ENCODE measurements at regions not wholly inside any gene's neighbourhood (a gene's known extent, or its start where the extent isn't known, plus 50 kb on each side); places are given as distances from the start of the nearest gene placed in this dataset.

DNA sequence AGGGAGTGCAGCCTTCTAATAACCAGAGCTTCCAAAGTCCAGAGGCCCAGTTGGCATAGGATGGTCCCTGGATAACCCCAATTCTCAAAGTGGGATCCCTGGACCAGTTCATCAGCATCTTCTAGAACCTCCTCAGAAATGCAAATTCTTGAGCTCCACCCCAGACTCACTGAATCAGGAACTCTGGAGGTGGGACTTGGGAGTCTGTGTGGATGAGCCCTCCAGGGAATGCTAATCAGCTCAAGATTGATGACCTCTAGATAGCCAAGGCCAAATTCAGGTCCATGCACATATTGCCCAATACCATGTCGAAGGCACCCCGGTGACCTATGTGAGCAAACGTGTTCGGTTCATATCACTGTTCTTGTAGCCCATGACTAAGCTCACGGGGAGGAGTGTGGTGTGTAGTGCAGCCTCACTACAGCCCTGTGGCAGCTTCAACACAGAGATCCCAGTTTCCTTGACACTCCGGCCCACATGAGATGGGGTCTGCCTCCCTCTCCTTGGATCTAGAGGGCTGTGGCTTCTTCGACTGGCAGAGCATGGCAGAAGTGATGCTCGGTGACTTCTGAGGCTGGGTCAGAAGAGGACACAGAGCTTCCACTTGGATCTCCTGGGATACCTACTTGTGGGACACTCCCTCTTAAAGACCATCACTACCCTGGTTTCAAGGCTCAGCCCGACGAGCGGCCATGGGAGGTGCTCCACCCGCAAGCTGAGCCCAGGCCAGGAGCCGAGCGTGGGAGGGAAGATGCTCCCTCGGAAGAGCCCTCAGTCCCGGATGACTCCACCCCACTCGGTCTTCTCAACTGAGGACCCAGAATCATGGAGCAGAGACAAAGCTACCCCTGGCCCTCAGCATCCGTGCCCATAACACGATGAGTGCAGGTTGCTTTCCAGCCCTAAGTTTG, 151.1 kb upstream of the CST7 start:
- DNase-seq, result no peak

DNA sequence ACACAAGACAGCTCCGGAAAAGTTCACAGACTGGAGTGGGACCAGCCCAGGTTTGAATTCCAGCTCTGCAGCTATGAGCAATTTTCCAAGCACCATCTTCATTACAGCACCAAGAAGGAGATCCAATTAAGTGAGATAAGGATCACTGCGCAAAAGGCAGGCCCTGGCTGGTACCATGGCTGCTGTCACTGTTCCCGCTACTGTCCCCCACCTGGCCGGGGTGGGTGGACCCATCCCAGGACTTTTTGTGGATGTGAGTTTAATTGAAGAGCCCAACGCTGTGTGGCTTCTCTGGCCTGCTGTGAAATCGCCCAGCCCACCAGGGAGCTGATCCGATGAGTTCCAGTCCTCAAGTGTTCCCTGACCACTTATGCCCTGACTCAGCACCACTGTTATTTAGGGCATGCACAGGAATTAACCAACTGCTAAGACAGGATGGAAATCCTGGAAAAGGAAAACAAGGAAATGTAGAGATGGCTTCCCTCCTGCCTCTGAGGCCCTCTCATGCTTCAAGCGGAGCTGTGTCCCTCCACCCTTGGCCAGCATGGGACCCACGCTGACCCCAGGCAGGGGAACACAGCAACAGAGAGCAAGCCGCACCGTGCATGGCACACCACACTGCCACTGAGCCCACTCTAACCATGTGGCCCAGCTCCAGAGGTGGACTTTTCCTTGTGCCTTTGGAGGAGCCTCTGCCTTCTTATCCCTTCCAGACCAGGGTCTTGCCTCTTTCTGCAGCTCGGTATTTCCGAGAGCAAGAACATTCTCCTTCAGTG, 150.0 kb upstream of the CST7 start:
- no peak for DNase-seq

DNA sequence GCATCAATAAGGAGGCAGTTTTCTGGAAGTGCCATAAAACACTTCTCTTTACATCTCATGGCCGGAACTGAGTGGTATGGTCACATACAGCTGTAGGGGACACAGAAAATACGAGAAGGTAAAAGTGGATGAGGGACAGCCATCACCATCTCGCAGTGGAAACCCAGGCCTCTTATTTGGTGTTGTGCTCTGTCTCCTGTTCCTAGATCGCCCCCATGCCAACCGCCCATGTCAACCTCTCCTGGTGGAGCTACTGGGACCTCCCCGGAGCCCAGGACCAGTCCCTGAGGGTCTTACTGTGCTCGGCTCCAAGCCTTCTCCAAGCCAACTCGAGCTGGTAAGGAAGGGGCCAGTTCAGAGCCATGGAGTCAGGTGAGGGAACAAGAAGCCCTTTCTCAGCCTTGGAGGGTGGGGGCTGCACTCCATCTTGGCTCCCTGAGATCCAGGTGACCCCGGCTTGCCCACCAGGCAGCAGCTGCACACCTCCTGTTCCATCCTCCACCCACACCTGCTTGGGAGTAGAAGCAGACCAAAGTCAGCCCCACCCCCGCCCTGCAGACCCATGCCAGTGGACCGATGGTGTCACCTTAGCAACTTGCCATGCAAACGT, 149.0 kb upstream of the CST7 start:
- no peak for DNase-seq

DNA sequence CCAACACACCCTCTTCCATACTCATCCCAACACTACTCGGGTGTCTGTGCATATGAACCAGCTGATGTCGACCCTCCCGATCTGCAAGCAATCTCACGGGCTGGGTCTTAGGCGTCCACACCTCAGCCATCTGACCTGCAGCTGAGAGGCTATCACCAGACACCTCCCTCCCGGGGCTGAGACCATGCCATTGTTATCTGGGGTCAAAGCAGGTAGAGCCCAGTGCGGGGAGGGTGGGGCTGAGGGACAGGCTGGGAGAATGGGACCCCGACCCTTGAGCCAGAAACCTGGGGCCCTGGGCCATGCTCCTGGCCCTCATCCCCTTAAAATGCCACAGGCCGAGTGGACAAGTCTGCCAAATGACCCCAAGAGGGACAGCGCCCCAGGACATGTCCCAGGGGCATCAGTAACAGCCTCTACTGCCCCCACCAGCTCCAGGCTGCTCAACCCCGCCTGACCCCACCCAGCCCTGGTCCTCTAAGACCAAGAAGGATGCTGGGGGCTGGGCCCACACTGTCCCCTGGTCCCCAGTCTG, 146.7 kb upstream of the CST7 start:
- no peak for DNase-seq

DNA sequence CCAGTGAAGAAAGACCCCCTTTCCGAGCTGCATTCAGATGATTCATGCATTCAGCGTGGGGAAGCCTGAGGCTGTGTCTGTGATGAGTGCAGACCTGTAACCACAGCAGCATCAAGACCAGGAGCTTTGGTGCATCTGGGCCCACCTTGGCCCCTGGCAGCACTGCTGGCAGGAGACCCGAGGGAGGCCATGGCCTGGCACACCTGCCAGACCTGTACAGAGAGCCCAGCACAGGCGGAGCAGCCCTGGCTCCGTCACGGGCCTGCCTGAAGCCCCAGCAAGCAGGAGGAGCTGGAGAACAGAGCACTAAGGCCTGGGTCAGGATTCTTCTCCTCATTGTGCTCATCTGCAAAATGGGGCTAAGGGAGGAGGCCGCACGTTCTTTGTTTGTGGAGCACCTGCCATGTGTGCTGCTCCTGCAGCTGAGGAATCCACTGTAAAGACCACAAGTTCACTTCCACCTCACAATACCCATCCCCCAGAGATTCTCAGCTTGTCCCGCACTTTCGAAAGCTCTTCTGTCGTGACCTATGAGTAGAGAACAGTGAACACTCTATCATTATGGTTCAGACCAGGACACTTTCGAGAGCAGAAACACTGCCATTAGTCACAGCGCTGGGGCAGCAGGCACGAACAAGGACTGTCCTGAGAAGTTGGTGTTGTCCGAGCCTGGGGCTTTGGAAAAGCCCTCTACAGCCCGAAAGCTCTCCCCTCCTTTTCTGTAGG, 144.4 kb upstream of the CST7 start:
- no peak for DNase-seq

DNA sequence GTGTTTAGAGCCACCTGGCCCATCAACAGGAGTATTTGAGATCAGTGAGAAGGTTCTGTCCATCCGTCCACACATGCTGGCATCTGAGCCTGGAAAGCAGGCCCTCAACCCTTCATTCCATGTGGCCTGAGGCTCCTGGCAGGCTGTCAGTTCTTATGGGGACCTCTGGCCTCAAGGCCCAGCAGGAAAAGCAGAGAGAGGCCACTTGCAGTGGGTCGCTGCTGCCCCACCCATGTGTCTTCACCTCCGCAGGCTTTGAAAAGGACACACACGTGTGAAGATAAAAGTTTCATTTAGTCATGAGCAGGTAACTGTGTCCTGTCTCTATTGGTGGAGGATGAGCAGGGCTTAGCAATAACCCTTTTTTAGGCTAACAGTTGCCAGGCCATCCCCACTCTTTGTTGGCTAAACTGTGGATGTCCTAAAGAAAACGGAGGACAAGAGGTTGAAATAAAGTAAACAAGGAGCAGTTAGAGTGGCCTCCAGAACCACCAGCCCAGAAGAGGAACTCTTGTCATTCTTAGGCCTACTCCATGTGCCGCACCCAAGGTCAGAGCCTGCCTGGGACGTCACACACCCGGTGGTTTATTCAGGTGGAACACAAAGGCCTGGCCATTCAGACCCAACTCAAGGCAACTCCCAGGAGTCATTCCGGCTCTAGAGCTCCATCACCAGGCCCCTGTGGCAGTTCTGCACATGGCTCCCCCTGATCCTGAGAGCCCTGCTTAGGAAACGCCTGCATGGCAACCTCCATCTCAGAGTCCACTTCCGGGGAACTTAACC, 143.4 kb upstream of the CST7 start:
- no peak for DNase-seq

DNA sequence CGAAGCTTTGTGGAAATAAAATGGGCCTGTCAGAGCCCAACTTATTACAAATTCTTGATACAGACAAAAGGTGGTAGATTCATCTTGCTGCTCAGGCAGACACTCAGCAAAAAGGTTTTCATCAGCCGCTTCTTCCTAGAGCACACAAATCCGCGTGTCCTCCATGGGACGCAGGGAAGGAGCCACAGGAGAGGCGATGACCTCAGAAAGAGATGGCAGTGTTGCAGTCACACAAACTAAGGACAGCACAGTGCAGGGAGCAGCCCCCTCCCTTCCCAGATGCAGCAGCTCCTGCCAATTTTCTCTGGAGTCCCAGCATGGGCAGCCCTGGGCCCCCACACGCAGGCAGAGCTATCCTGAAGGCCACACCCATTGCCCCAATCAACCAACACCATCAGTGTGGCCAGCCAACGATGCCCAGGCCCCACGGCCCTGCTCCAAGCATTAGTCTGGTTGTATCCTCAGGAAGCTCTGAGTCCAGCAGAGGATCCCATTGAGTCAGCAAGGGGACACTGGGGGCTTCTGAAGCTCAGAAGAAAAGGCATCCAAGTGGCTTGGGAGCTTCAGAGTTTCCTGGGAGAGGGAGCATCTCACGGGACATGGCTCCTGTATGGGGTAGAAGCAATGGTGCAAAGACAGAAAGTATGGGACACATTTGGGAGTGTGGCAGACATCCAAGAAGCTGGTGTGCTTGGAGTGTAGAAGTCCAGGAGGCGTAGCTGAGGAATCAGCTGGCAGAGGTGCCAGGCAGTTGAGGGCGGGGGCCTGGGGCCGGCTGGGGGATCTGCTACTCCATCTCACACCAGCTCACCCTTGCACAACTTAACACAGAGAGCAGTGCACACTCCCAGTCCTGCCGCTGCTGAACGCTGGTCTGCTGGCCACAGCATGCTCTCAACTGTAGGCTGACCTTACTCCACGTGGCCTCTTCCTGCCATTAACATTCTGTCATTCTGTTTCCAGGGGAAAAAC, 142.1 kb upstream of the CST7 start:
- no peak for DNase-seq

DNA sequence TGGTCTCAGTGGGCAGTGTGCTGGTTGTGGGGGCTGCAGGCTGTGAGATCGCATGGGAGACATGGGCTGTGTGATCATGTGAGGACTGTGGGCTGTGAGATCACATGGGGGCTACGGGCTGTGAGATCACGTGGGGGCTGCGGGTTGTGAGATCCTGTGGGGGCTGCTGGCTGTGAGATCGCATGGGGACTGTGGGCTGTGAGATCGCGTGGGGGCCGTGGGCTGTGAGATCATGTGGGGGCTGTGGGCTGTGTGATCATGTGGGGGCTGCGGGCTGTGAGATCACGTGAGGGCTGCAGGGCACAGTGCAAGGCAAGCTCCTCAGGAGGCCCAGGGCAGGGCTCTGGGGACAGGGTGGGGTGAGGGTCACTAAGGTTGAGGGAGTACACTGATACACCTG, 140.5 kb upstream of the CST7 start:
- no peak for DNase-seq

DNA sequence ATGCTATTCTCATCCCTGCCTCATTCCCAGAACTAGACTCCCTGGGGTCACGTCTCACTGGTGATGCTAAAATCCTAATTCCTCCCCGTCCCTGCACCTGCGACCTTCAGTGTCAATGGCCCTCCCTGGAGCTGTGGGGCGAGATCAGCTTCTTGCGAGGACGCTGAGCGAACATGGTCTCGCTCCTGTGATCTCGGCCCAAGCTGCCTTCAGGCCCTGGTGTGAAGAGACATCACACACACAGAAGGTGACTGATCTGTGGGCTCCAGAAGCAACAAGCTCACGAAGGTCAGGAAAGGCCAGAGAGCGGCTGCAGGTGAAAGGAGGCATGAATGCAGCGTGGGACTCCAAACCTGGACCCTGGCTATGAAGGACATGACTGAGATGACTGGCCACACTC, 139.5 kb upstream of the CST7 start:
- DNase-seq, result no peak

DNA sequence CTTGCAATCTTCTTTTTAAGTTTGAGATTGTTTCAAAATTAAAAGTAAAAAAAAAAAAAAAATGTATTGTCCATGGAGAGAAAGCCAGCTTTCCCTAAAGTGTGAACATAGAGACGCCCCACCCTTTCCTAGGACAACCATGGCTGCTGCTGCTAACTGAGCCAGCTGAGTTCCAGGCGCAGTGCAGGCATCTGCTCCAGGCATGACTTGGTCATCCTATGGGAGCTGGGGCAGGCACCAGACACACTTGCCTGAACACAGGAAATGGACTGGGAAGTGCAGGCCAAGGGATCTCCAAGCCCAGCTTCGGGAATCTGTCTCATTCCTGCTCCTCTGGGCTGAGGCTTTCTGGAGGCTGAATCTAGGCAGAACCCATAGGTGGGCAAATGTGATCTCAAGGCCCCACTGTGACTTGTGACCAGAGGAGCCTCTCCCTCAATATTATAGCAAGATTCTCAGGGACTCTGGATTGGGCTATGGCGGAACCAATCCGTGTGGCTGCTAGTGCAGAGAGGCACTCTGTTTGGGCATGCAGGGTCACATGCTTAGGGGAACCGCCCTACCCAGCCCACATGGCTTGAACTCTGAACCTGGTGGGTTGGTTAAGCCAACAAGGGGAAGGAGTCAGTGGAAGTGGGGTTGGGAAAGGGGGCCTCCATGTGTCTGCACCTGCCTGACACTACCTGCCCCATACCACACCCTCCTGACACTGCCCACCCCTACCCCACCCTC, 138.2 kb upstream of the CST7 start:
- no peak for DNase-seq

DNA sequence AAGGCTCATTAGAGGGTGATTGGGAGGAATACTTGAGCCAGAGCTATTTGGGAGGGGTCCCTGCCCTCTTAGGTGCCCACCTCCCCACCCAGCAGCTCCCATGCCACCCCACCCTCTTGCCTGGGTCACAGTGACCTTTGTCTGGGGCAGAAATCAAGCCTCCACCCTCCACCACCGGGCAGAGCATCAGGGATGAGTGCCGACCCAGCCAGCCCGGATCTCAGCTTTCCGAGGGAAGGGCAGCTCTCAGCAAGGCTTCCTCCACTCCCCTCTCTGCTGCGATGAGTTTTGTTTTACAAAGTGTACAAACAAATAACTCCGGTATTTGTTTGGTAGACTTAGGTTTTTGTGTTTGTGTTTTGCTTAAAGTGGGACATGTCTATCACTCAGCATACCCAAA, 136.7 kb upstream of the CST7 start:
- no peak for DNase-seq

DNA sequence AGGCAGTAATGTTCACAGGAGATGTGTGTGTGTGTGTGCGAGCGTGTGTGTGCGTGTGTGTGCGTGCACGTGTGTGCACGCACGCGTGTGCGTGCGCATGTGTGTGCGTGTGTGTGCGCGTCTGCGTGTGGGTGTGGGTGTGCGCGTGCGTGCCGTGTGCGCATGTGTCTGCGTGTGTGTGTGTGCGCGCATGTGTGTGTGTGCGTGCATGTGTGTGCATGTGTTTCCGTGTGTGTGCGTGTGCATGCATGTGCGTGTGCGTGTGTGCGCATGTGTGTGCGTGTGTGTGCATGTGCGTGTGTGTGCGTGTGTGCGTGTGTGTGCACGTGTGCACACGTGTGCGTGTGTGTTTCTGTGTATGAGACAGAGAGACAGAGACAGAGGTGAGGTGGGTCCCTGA, 136.0 kb upstream of the CST7 start:
- no peak for DNase-seq

DNA sequence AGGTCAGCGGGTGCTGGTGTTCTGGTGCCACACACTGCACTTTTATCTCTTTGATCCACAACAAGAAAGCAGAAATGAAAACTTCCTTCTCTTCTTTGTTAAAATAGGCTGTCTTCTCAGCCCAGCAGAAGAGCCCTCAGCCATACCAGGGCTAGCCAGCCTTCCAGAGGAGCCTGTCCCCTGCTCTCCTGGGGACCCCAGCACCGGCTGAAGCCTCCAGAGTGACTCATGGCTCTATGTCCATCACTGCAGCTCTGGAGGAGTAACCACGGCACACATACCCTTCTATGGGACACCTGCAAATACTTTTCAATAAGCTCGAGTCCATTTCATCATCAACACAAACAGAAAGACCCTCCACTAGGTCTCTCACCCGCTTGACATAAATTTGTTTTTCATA, 135.6 kb upstream of the CST7 start:
- DNase-seq, result no peak

DNA sequence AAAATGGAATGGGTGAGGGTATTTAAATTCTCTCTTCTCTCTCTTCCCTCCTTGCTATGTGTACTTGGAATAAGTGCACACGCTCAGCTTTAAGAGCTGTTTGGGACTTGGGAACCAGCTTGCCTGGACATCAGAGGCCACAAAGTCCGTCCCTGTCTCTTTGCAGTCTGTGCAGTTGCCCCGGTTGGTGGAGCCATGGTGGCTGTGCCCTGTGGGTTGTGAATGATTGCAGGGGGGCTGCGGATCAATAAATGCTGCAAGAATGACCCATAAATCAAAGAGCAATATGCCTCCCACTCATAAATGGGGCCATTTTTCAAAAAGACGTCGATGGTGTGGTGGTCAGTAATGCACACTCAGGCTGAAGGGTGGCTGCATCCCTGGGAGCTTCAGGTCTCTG, 135.1 kb upstream of the CST7 start:
- DNase-seq, result no peak

DNA sequence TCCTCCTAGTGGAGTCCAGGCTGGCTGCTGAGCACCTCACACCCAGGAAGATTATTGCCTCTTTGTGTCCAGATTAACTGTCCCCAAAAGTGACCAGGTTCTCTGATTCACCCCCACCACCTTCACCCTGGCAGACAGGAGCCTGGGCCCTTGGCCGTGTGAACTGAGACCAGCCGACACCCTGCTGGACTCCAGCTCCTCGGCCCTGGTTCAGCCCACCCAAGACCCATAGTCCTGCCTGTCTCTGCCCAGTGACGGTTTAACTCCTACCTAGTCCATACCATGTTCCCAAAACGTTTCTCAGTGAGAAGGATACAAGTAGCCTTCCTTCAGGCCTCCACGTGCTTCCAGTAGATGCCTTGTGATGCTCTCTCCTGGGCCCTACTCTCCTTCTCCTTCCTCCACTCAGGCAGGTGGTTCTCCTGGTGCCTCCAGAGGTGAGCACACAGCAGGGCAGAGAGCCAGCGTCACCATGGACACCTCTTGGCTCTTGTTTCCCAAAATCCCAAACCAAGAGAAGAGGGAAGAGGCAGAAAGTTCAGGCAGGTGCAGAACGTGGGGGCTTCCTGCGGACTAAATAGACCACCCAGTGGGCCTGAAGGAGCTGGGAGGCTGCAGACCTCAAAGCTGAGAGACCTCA, 134.4 kb upstream of the CST7 start:
- DNase-seq, result no peak

DNA sequence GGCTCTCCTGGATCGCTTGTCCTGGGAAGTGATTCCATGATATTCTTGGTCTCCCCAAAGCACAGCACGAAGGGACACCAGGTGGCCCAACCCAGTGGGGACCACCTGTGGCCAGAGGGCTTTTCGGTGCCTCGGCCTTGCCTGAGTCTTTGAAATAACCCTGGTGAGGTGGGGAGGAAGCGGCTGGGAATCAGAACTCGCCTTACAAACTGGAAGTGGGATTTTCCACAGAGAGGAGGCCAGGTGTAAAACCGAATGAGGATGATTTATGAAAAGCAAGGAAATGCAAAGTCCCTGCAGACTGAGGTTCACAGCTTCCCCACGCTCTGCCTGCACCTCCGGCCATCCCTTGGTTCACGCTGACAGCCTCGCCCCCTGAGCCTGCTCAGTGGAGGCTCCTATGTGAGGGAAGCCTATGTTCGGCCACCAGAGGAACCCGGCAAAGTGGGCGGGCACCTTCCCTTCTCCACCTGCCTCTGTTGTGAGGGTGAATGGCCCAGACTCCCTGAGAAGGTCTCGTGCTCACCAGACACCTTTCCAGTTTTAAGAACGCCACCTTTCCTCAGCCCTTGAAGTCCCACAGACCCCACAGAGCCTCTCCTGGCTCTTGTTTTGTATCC, 133.8 kb upstream of the CST7 start:
- DNase-seq, result no peak

DNA sequence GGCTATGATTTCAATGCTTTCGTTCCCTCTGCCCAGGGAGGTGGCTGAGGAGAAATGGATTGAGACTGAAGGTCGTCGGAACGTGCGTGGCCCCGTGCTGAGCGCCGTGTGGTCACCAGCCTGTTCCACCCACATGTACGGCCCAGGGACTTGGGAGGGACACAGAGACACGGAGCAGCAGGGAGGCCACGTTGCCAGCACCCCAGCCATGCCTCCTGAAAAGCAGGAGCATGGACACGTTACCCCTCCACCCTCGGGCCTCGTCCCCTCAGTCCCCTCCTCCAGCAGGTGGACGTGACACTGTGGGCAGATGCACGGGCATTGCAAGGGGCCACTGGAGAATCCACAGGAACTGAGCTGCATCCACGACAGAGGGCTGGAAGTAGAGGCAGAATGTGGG, 133.1 kb upstream of the CST7 start:
- DNase-seq, result no peak

DNA sequence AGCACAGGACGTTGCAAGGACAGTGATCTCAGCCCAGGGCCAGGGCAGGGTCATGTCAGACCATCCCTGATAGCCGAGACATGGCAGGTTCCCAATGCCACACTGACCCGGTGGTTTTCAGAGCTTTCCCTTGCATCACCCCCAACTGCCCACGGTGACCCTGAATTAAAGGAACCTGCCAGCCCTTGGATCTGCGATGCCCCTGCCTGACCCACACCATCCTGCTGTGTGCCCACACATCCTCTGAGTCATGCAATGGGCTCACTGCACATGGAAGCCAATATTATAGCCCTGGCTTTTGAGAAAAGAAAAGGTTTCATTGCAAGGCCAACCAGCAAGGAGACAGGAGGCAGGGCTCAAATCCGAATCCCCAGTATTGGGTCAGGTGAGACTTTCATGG, 132.6 kb upstream of the CST7 start:
- DNase-seq, result no peak

DNA sequence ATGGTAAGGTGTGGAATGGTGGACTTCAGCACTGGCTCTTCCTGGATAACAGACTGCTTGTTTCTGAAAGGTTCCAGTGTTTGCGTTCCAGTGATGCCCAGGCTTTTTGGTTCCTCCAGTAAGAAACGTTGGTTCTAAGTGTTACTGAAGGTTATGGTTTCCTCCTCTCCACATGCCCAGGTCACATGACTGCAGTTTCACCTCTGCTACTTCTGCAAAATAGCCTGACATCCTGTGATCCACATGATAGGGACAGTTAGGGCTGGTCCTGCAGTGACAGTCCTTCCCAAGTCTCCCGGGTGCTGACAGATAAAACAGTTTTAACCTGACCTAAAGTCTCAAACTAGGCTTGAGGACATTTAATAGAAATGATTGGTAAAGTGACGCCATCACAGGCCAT, 132.2 kb upstream of the CST7 start:
- no peak for DNase-seq
